Colonic mucosa (tissue), 4 donors: ENCODE measurements at regions not wholly inside any gene's neighbourhood (a gene's known extent, or its start where the extent isn't known, plus 50 kb on each side); places are given as distances from the start of the nearest gene placed in this dataset.

Experiments
- DNase-seq: peaks from one replicate; pipeline ENCODE4 v3.0.0-alpha.2; 2020
- H3K27ac ChIP-seq: fragments of 200-600 bp; one replicate; pipeline ENCODE4 v1.8.0; 2021
- H3K27me3 ChIP-seq: fragments of 200-600 bp; one replicate; pipeline ENCODE4 v1.8.0; 2021
- H3K36me3 ChIP-seq: fragments of 200-600 bp; one replicate; pipeline ENCODE4 v1.8.0; 2021
- H3K4me1 ChIP-seq: fragments of 200-600 bp; one replicate; pipeline ENCODE4 v1.8.0; 2021; ENCODE audit warnings: mild to moderate bottlenecking
- H3K4me3 ChIP-seq: fragments of 200-600 bp; one replicate; pipeline ENCODE4 v1.8.0; 2021
- H3K9ac ChIP-seq, 2 donors: one replicate each; pipeline ENCODE4 v1.7.0; 2013; ENCODE audit warnings: control low read depth in 2 of 2, low read depth in 2 of 2, low read length in 2 of 2
- H3K9me3 ChIP-seq: fragments of 200-600 bp; one replicate; pipeline ENCODE4 v1.8.0; 2021
- intact Hi-C: fragments of 100-400 bp; cut with DNase I; formaldehyde crosslinking; loops from one replicate; pipeline ENCODE4 v1.14.1; 2022
- TF ChIP-seq, protein P1 (sequence below): fragments of 200-600 bp; IDR thresholded peaks from one replicate; pipeline ENCODE4 v1.8.0; 2022; ENCODE audit warnings: antibody characterized with exemption, mild to moderate bottlenecking
- donor health status: healthy.
- donor health status: DM: no; HTN: no; CAD: no.
- donor health status: DM: no; HTN: no; CAD: no.

GRCh38 chr11:37963440-37963839 lies 1365.4 kb upstream of the RAG2 start:
- Histone ChIP-seq H3K27ac (no peak overlapping the region), H3K4me3 (no peak overlapping the region), H3K4me1 (no peaks in the 10 kb centered on the region), H3K27me3 (no peaks in the 10 kb centered on the region), H3K9me3 (no peaks in the 10 kb centered on the region), H3K36me3 (no peaks in the 10 kb centered on the region), H3K9ac (no peak overlapping the region)
- TF ChIP-seq, protein P1, sequence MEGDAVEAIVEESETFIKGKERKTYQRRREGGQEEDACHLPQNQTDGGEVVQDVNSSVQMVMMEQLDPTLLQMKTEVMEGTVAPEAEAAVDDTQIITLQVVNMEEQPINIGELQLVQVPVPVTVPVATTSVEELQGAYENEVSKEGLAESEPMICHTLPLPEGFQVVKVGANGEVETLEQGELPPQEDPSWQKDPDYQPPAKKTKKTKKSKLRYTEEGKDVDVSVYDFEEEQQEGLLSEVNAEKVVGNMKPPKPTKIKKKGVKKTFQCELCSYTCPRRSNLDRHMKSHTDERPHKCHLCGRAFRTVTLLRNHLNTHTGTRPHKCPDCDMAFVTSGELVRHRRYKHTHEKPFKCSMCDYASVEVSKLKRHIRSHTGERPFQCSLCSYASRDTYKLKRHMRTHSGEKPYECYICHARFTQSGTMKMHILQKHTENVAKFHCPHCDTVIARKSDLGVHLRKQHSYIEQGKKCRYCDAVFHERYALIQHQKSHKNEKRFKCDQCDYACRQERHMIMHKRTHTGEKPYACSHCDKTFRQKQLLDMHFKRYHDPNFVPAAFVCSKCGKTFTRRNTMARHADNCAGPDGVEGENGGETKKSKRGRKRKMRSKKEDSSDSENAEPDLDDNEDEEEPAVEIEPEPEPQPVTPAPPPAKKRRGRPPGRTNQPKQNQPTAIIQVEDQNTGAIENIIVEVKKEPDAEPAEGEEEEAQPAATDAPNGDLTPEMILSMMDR, result no peak
- intact Hi-C loops, result no loop called here
- DNase-seq, result no peak

DNA sequence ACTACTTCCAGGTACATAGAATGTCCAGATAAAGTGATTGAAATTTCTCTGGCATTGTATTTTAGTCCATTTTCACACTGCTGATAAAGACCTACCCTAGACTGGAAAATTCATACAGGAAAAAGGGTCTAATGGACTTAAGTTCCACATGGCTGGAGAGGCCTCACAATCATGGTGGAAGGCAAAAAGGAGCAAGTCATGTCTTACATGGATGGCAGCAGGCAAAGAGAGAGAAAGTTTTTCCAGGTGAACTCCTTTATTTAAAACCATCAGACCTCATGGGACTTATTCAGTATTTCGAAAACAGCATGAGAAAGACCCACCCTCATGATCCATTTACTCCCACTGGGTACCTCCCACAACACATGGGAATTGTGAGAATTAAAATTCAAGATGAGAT lies 1359.7 kb upstream of the RAG2 start:
- no peaks in the 10 kb centered on the region for H3K27me3 ChIP-seq
- TF ChIP-seq, protein P1, result no peak
- H3K36me3 ChIP-seq, result no peaks in the 10 kb centered on the region
- intact Hi-C loops, result no loop called here
- H3K4me3 ChIP-seq, result no peak overlapping the region
- DNase-seq, result no peak
- no peak overlapping the region for H3K9ac ChIP-seq
- no peak overlapping the region for H3K27ac ChIP-seq
- no peaks in the 10 kb centered on the region for H3K4me1 ChIP-seq
- no peaks in the 10 kb centered on the region for H3K9me3 ChIP-seq

GRCh38 chr11:37951996-37952395 lies 1354.0 kb upstream of the RAG2 start:
- TF ChIP-seq, protein P1, result no peak
- Histone ChIP-seq H3K9me3 (no peaks in the 10 kb centered on the region), H3K9ac (no peak overlapping the region), H3K36me3 (no peaks in the 10 kb centered on the region), H3K27ac (no peak overlapping the region), H3K27me3 (no peaks in the 10 kb centered on the region), H3K4me3 (no peak overlapping the region), H3K4me1 (no peaks in the 10 kb centered on the region)
- intact Hi-C loops, result no loop called here
- DNase-seq, result no peak

GRCh38 chr11:37948258-37948657 lies 1350.2 kb upstream of the RAG2 start:
- no peak overlapping the region for H3K9ac ChIP-seq
- no peak overlapping the region for H3K4me3 ChIP-seq
- DNase-seq, result no peak
- intact Hi-C loops, result loop anchor here (10.0 kb wide), 1 partner anchor 1427 kb away; no protein-coding TSS in a partner anchor
- TF ChIP-seq, protein P1, result no peak
- no peaks in the 10 kb centered on the region for H3K36me3 ChIP-seq
- no peaks in the 10 kb centered on the region for H3K4me1 ChIP-seq
- no peaks in the 10 kb centered on the region for H3K27me3 ChIP-seq
- H3K27ac ChIP-seq, result no peak overlapping the region
- H3K9me3 ChIP-seq, result no peaks in the 10 kb centered on the region

DNA sequence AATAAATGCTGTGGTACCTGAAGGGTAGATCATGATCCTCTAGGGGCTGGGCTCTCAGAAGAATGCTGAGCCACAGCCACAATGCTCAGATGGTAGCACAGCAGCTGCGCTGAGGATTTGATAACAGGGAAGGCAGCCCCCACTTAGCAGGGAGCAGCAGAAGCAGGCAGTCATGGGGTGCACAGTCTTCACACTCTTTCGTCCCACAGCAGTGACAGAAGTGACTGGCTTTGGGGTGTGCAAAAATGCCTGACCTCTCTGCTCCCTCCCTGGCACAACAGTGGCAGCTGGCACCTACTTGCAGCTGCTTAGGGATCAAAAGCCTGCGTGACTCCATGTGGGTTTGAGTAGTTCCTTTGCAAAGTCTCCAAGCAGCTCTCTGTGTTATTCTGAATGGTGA lies 1349.8 kb upstream of the RAG2 start:
- Histone ChIP-seq H3K4me3 (no peak overlapping the region), H3K27me3 (no peaks in the 10 kb centered on the region), H3K9me3 (no peaks in the 10 kb centered on the region), H3K4me1 (no peaks in the 10 kb centered on the region), H3K36me3 (no peaks in the 10 kb centered on the region), H3K9ac (no peak overlapping the region), H3K27ac (no peak overlapping the region)
- intact Hi-C loops, result loop anchor here (10.0 kb wide), 1 partner anchor 1427 kb away; no protein-coding TSS in a partner anchor
- no peak for DNase-seq
- TF ChIP-seq, protein P1, result no peak
